Stimulated activated naive CD8-positive, alpha-beta T cell treated with anti-CD3 and anti-CD28 coated beads, Interleukin-15, amount 100 ng/mL, for 72 hours (primary cell): ENCODE measurements at regions not wholly inside any gene's neighbourhood (a gene's known extent, or its start where the extent isn't known, plus 50 kb on each side); places are given as distances from the start of the nearest gene placed in this dataset.
"Not testable (repeated sequence)": the region's sequence is repeated elsewhere in the genome, so short reads cannot be mapped to it uniquely, and the experiment has no call there.

ENCODE experiments used
- ATAC-seq: fragments of 150-1000 bp; cut with Tn5 transposase; 2 replicates; pipeline ENCODE4 v1.10.0; 2021; ENCODE audit warnings: mild to moderate bottlenecking, moderate library complexity
- DNase-seq, 2 donors: peaks; one replicate each; pipeline ENCODE4 v3.0.0; 2021 to 2022
- H3K27ac Mint-ChIP-seq, 2 donors: one replicate each; pipeline ENCODE4 v1.8.0; 2022; ENCODE audit warnings: mild to moderate bottlenecking in 2 of 2, mixed read lengths in 2 of 2, moderate library complexity in 2 of 2
- H3K27me3 Mint-ChIP-seq: one replicate; pipeline ENCODE4 v1.8.0; 2022; ENCODE audit warnings: mixed read lengths
- H3K4me1 Mint-ChIP-seq: one replicate; pipeline ENCODE4 v1.8.0; 2022; ENCODE audit warnings: mild to moderate bottlenecking, mixed read lengths
- H3K4me3 Mint-ChIP-seq, 2 donors: one replicate each; pipeline ENCODE4 v1.8.0; 2022; ENCODE audit warnings: mild to moderate bottlenecking in 2 of 2, mixed read lengths in 2 of 2, moderate library complexity in 1 of 2
- H3K9me3 Mint-ChIP-seq, 2 donors: one replicate each; pipeline ENCODE4 v1.8.0; 2022; ENCODE audit warnings: mixed read lengths in 2 of 2

DNA sequence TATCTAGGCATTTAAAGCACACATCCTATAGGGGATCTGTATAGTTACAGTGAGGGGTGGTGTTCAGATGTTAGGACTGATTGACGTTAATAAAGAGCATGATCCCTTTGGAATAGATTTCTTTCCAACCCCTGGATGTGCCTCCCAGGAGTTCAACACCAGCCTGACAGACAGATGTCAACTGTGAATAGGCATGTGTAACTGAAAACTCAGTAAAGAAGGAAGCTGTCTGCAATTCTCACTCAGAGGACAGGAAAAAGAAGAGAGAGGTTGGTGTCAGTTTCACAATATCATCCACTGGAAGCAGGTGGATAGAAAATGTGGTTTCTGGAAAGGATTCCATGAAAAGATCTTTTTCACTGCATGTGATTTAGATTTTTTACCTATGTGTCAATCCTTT lies 396.3 kb downstream of the NSUN3 start:
- no peak for DNase-seq
- Mint-ChIP-seq H3K4me3 (no peak overlapping the region), H3K9me3 (peaks cover 2 to 8% of the 10 kb centered on the region in 2 donors), H3K27ac (no peak overlapping the region), H3K4me1 (no peaks in the 10 kb centered on the region), H3K27me3 (no peaks in the 10 kb centered on the region)
- no peak for ATAC-seq

- DNase-seq, result no peak
- Mint-ChIP-seq H3K9me3 (peaks cover 0 to 3% of the 10 kb centered on the region in 2 donors), H3K4me1 (no peaks in the 10 kb centered on the region), H3K4me3 (no peak overlapping the region), H3K27ac (no peak overlapping the region), H3K27me3 (no peaks in the 10 kb centered on the region)
- ATAC-seq, result no peak
Observed at GRCh38 chr3:94460931-94461330, 398.1 kb downstream of the NSUN3 start.

DNA sequence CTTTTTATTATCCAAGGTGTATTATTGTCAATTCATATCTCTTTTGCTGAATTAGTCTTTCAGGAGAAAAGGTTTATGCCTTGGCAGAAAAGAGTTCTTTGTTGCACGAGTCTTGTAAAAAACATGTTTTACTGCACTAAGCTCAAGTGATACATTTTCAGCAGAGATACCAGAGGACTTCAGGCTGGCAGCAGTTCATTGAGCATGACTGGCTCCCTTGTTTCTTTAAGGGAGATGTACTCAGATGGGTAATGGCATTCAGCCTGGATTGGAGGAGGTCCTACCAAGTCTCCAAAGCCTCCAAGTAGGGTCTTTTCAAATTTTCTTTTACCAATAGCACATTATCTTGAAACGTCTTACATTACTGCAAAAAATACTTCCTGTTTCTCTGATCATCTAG lies 400.1 kb downstream of the NSUN3 start:
- no peak for ATAC-seq
- Mint-ChIP-seq H3K9me3 (peaks cover 0 to 3% of the 10 kb centered on the region in 2 donors), H3K4me3 (no peak overlapping the region)

DNA sequence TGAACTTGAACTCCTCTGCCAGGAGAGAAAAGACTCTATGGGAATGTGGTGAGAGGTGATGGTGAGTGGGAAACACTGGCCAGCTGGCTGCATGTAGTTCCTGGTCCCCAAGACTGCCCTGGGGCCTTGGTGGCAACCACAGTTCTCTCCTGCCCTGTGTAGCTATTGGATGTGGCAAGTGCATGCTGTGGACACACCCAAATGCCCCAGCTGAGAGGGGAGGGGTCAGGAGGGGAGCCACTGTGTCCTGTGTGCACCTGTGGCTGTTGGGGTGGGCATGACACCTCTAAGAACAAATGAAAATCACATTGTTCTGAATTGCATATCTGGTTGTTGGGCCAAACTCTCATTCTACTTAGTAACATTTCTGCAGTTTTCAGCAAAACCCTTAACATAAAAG lies 409.6 kb downstream of the NSUN3 start:
- Mint-ChIP-seq H3K27ac (no peak overlapping the region), H3K4me3 (no peak overlapping the region), H3K4me1 (no peaks in the 10 kb centered on the region), H3K9me3 (peaks cover 3 to 20% of the 10 kb centered on the region in 2 donors), H3K27me3 (no peaks in the 10 kb centered on the region)
- ATAC-seq (no peak), DNase-seq (no peak)

More for the DNA sequence above, 400.1 kb downstream of the NSUN3 start:
- no peaks in the 10 kb centered on the region for H3K27me3 Mint-ChIP-seq
- no peaks in the 10 kb centered on the region for H3K4me1 Mint-ChIP-seq
- H3K27ac Mint-ChIP-seq, result no peak overlapping the region
- no peak for DNase-seq

DNA sequence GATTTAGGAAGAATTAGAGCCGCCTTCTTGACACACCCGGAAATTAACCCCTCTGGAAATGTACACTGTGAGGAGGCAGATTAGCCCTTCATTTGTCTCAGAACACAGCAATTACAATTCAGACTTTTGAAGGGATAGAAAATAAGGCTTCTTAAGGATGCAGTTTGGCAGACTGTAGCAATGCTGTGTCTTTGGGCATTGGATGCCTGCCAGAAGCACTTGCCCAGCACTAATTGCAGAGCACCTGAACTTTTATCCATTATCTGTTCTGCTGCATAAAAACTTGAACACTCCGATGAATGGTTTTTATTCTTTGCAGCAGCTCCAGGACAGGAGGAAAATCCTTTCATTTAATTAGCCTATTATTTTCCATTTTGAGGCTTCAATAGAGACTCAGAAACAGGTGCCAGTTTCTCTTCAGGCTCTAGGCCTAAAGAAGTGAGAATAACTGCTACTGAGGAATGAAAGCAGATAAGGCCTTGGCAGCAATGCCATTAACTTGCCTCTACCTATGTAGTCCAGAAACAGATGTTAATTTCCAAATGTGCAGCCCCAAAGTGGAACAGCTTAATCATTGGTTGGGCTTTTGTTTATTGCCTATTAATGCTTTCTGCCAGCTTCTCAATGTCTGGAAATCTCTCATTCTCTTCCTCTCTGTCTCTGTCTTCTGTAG lies 418.5 kb downstream of the NSUN3 start:
- Mint-ChIP-seq H3K9me3 (peaks cover 3 to 11% of the 10 kb centered on the region in 2 donors), H3K4me1 (no peaks in the 10 kb centered on the region), H3K27ac (no peak overlapping the region), H3K4me3 (no peak overlapping the region), H3K27me3 (no peaks in the 10 kb centered on the region)
- no peak for DNase-seq
- ATAC-seq, result no peak

GRCh38 chr3:94482686-94483085 lies 419.8 kb downstream of the NSUN3 start:
- H3K4me1 Mint-ChIP-seq, result no peaks in the 10 kb centered on the region
- DNase-seq (no peak), ATAC-seq (no peak)
- H3K4me3 Mint-ChIP-seq, result no peak overlapping the region
- no peak overlapping the region for H3K27ac Mint-ChIP-seq
- H3K27me3 Mint-ChIP-seq, result no peaks in the 10 kb centered on the region
- H3K9me3 Mint-ChIP-seq, result peaks cover 0 to 11% of the 10 kb centered on the region in 2 donors

DNA sequence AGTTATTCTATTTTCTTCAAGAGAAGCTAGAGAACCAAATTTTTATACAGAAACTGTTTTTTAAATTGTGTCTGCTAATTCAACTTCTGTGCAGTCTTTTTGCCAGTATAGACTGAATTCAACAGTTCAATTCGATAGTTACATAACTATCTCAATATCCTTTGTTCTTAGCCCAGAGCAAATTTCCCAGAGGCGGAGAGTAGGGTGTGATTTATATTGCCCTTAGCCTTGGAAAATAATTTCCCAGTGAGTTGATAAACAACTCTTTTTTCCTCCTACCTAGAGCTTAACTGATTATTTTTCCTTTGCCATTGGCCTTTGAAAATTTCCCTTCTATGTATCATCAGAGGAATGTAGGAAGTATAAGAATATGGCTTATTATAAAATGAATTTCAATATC lies 420.5 kb downstream of the NSUN3 start:
- peaks cover 0 to 11% of the 10 kb centered on the region in 2 donors for H3K9me3 Mint-ChIP-seq
- no peak for DNase-seq
- ATAC-seq, result no peak
- H3K27ac Mint-ChIP-seq, result no peak overlapping the region
- no peaks in the 10 kb centered on the region for H3K27me3 Mint-ChIP-seq
- no peaks in the 10 kb centered on the region for H3K4me1 Mint-ChIP-seq
- H3K4me3 Mint-ChIP-seq, result no peak overlapping the region

DNA sequence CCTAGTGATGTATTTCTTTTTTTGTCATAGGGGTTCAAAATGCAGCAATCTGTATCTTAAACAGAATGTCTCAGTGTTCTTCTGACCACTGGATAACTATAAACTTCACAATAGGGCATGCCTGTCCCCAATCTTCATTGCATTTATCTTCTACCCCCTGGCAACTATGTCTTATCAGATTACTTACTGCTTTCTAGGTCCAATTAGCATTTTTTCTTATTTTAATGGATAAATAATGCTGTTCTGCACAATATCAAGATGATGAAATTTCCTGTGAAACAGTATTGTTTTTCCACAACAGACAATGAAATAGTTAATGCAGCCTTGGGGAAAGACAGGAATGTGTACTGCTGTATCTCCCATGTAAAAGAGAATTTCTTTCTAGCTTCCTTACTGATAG lies 432.1 kb downstream of the NSUN3 start:
- H3K4me1 Mint-ChIP-seq, result no peaks in the 10 kb centered on the region
- no peak for ATAC-seq
- no peak overlapping the region for H3K4me3 Mint-ChIP-seq
- no peak for DNase-seq
- H3K9me3 Mint-ChIP-seq, result peaks cover 0 to 15% of the 10 kb centered on the region in 2 donors
- no peaks in the 10 kb centered on the region for H3K27me3 Mint-ChIP-seq
- H3K27ac Mint-ChIP-seq, result no peak overlapping the region

GRCh38 chr3:94500146-94500545 lies 437.3 kb downstream of the NSUN3 start:
- Mint-ChIP-seq H3K27me3 (no peaks in the 10 kb centered on the region), H3K9me3 (peaks cover 0 to 5% of the 10 kb centered on the region in 2 donors), H3K4me3 (no peak overlapping the region), H3K27ac (no peak overlapping the region), H3K4me1 (no peaks in the 10 kb centered on the region)
- no peak for DNase-seq
- no peak for ATAC-seq

DNA sequence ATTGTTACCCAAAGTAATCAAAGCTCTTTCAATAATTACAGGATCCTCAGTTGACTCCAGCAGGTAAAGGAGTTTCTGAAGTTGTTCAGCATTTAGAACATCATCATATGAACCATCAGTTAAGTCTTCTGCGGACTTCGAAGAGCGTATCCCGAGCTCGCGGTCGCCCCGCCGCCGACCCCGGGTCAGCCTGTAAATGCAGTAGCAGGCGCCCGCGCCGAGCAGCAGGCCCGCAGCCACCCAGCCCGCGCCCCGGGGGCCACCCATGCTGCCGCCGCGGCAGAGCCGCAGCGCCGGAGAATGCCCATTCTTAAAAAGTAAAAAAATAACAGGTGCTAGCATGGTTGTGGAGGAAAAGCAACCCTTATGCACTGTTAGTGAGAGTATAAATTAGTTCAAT lies 444.5 kb downstream of the NSUN3 start:
- not testable (repeated sequence) for ATAC-seq, H3K27ac Mint-ChIP-seq, H3K27me3 Mint-ChIP-seq, H3K9me3 Mint-ChIP-seq, H3K4me1 Mint-ChIP-seq, H3K4me3 Mint-ChIP-seq, DNase-seq

DNA sequence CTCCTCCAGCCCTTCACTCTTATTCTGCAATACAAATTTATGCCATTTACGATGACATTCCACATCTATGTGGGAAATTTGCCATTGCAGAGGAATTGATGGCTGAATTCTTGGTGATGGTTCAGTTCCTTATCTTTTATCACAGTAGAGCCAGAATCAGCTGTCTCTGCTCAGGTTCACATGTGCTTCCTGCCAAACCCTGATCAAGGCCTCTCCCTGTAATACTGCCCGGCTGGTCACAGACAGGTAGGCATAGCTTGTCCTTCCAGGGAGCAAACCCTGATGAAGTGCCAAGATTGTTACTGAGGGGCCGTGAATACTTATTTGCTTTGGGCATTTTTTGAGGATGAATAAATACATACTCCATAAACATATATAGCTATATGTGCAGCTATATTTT lies 450.0 kb downstream of the NSUN3 start:
- DNase-seq (no peak), ATAC-seq (no peak)
- Mint-ChIP-seq H3K9me3 (no peaks in the 10 kb centered on the region), H3K27me3 (no peaks in the 10 kb centered on the region), H3K4me1 (no peaks in the 10 kb centered on the region), H3K27ac (no peak overlapping the region), H3K4me3 (no peak overlapping the region)

- Mint-ChIP-seq H3K4me3 (no peak overlapping the region), H3K9me3 (no peaks in the 10 kb centered on the region), H3K4me1 (no peaks in the 10 kb centered on the region), H3K27ac (no peak overlapping the region), H3K27me3 (no peaks in the 10 kb centered on the region)
- ATAC-seq (no peak), DNase-seq (no peak)
Observed at GRCh38 chr3:94513600-94513999, 450.7 kb downstream of the NSUN3 start.

DNA sequence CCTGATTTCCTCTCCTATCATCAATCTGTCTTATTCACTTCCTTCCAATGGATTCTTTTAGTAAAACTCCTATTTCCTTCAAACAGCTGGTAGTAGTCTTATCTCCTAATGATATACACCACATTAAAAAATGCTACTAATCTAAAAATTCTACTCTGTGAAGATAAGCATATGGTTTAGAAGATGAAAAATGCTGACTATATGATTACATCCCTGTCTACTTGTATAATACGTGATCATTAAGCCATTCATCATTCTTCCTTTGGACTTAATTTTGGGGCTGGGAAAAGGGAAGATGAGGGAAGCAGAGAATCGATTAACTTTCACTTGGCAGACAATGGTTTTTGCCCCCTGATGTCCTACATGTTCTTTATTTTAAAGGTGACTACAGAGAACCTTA lies 453.1 kb downstream of the NSUN3 start:
- H3K9me3 Mint-ChIP-seq, result no peaks in the 10 kb centered on the region
- H3K27ac Mint-ChIP-seq, result no peak overlapping the region
- ATAC-seq, result no peak
- DNase-seq, result no peak
- H3K27me3 Mint-ChIP-seq, result no peaks in the 10 kb centered on the region
- no peak overlapping the region for H3K4me3 Mint-ChIP-seq
- no peaks in the 10 kb centered on the region for H3K4me1 Mint-ChIP-seq

- no peak overlapping the region for H3K4me3 Mint-ChIP-seq
- no peaks in the 10 kb centered on the region for H3K4me1 Mint-ChIP-seq
- ATAC-seq, result no peak
- peaks cover 0 to 6% of the 10 kb centered on the region in 2 donors for H3K9me3 Mint-ChIP-seq
- DNase-seq, result no peak
- no peak overlapping the region for H3K27ac Mint-ChIP-seq
- no peaks in the 10 kb centered on the region for H3K27me3 Mint-ChIP-seq
Observed at GRCh38 chr3:94520364-94520763, 457.5 kb downstream of the NSUN3 start.

DNA sequence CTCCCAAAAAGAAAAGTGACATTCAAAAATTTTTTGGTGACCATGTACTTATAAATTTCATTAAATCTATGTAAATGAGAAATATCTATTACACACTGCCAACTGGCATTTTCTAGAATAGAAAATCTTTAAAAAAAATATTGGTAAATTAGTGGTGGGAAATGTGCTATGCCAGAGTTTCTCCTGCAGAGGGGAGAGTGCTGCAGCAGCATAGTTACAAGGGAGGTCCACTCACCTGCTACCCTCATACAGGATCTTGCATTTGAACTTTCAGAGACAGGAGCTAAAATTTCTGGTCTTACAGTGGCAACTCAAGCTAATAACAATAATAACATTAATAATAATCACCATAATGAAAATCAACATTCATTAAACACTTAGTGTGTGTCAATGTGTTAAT lies 459.6 kb downstream of the NSUN3 start:
- Mint-ChIP-seq H3K4me3 (no peak overlapping the region), H3K9me3 (peaks cover 0 to 6% of the 10 kb centered on the region in 2 donors), H3K27ac (no peak overlapping the region), H3K4me1 (no peaks in the 10 kb centered on the region), H3K27me3 (no peaks in the 10 kb centered on the region)
- ATAC-seq (no peak), DNase-seq (no peak)

DNA sequence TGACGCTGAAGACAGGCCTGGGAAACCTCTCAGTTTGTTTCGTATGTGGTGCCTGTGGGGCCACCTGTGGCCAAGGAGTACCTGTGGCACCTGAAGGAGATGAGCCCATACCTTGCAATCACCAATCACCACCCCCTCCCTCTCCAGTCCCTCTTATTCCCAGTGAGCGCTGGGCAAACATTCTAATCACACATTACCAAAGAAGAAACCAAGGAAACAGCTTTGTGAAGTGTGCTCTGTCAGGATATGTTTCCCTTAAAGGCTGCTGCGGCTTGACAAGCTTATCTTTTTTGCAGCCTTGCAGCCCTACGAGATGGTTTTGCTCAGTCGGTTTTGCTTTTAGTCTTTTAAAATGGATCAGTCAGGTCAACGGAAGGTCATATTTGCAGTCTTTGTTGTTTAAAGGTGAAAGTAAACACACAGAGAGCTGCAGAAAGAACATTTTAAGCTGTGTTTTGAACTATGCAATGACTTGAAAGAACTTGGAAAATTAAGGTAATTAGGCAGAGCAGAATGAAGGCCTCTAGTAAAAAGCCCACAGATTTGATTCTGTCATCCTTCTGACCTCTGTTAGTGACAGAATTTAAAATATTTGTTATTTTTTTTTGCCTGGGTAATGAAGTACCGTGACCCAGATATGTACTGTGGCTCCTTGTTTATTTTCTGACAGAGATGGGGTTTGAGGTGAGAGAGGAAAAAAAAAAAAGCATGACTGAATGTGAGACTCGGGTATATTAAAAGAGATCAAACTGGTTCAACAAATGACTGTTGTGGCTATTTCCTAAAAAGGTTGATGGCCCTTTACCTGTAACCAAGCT lies 461.4 kb downstream of the NSUN3 start:
- ATAC-seq (no peak), DNase-seq (no peak)
- Mint-ChIP-seq H3K4me3 (no peak overlapping the region), H3K9me3 (peaks cover 0 to 6% of the 10 kb centered on the region in 2 donors), H3K27ac (no peak overlapping the region), H3K27me3 (no peaks in the 10 kb centered on the region), H3K4me1 (no peaks in the 10 kb centered on the region)
